ENCODE measurements at regions not wholly inside any gene's neighbourhood (a gene's known extent, or its start where the extent isn't known, plus 50 kb on each side); places are given as distances from the start of the nearest gene placed in this dataset.

- ChIA-PET CTCF (no interaction called here), POLR2A (no interaction called here)
- Histone ChIP-seq H3K27ac (ENCODE audit: extremely low read depth, low read depth, low read length) (no peak overlapping the region), H3K9me3 (ENCODE audit: control insufficient read depth, insufficient read depth, low read depth, low read length) (no peaks in the 10 kb centered on the region), H3K36me3 (ENCODE audit: control insufficient read depth in 2 of 2, insufficient read depth in 1 of 2, low read length in 2 of 2) (no peaks in the 10 kb centered on the region), H3K4me1 (ENCODE audit: control insufficient read depth, insufficient read depth, low read length) (no peaks in the 10 kb centered on the region), H3K4me3 (ENCODE audit: low read depth, low read length) (no peak overlapping the region)
- TF ChIP-seq OVOL3 (tag by site-specific recombination; IDR thresholded peaks at IDR 0.05) (no peak), PRDM1 (tag by site-specific recombination; IDR thresholded peaks at IDR 0.05) (no peak)
These were observed 1145.7 kb upstream of the NXPH2 start for GRCh38 chr2:139925903-139926302.

- Histone ChIP-seq H3K4me3 (ENCODE audit: low read depth, low read length) (no peak overlapping the region), H3K9me3 (ENCODE audit: control insufficient read depth, insufficient read depth, low read depth, low read length) (no peaks in the 10 kb centered on the region), H3K4me1 (ENCODE audit: control insufficient read depth, insufficient read depth, low read length) (no peaks in the 10 kb centered on the region), H3K27ac (ENCODE audit: extremely low read depth, low read depth, low read length) (no peak overlapping the region), H3K36me3 (ENCODE audit: control insufficient read depth in 2 of 2, insufficient read depth in 1 of 2, low read length in 2 of 2) (no peaks in the 10 kb centered on the region)
- ChIA-PET CTCF (no interaction called here), POLR2A (no interaction called here)
- TF ChIP-seq ZNF366 (tag by site-specific recombination; conservative IDR thresholded peaks at IDR 0.05) (no peak), ZNF792 (tag by site-specific recombination; IDR thresholded peaks at IDR 0.05) (no peak), ZNF654 (tag by site-specific recombination; IDR thresholded peaks at IDR 0.05; ENCODE audit: low read depth) (no peak), OVOL3 (tag by site-specific recombination; IDR thresholded peaks at IDR 0.05) (no peak), ZNF560 (tag by site-specific recombination; IDR thresholded peaks at IDR 0.05; ENCODE audit: borderline replicate concordance) (no peak), PATZ1 (tag by site-specific recombination; IDR thresholded peaks at IDR 0.05) (no peak), AEBP2 (tag by site-specific recombination; IDR thresholded peaks at IDR 0.05; ENCODE audit: borderline replicate concordance) (no peak), ZNF776 (tag by site-specific recombination; IDR thresholded peaks at IDR 0.05; ENCODE audit: borderline replicate concordance) (no peak), ZNF341 (tag by site-specific recombination; IDR thresholded peaks at IDR 0.05; ENCODE audit: low read depth) (no peak), ZBTB49 (tag by site-specific recombination; IDR thresholded peaks at IDR 0.05; ENCODE audit: low read depth) (no peak), ZNF510 (tag by site-specific recombination; IDR thresholded peaks at IDR 0.05; ENCODE audit: insufficient replicate concordance) (no peak), ZNF677 (tag by site-specific recombination; IDR thresholded peaks at IDR 0.05) (no peak), KLF8 (tag by site-specific recombination; IDR thresholded peaks at IDR 0.05) (no peak), ZNF26 (tag by site-specific recombination; IDR thresholded peaks at IDR 0.05) (no peak)
These were observed 1143.9 kb upstream of the NXPH2 start for GRCh38 chr2:139924070-139924469.

DNA sequence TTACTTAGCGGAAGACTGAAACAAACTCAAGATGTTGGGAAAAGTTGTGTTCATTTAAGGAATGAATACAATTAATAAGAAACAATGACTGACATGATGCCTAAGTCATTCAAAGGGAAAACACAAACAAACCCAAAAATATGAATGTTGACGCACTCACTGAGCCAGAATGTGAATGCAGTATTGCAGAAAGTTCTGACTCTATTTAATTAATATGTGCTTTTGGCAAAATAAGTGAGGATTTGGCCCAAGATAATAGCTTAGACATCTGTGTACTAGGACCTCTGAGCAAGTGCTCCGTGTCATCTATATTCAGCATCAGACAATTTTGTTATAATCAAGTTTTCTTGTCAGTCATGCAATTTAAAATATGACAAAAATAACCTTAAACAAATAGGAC is 1138.8 kb upstream of the NXPH2 start:
- Histone ChIP-seq H3K9me3 (ENCODE audit: control insufficient read depth, insufficient read depth, low read depth, low read length) (no peaks in the 10 kb centered on the region), H3K36me3 (ENCODE audit: control insufficient read depth in 2 of 2, insufficient read depth in 1 of 2, low read length in 2 of 2) (no peaks in the 10 kb centered on the region), H3K4me3 (ENCODE audit: low read depth, low read length) (no peak overlapping the region), H3K27ac (ENCODE audit: extremely low read depth, low read depth, low read length) (no peak overlapping the region), H3K4me1 (ENCODE audit: control insufficient read depth, insufficient read depth, low read length) (no peaks in the 10 kb centered on the region)
- POLR2A ChIA-PET = no interaction called here
- CTCF ChIA-PET = no interaction called here
- TF ChIP-seq ZNF19 (tag by site-specific recombination; IDR thresholded peaks at IDR 0.05; ENCODE audit: low read depth) = no peak
- TF ChIP-seq ZNF488 (tag by site-specific recombination; IDR thresholded peaks at IDR 0.05) = no peak
